ENCODE measurements at regions not wholly inside any gene's neighbourhood (a gene's known extent, or its start where the extent isn't known, plus 50 kb on each side); places are given as distances from the start of the nearest gene placed in this dataset.
A peak's percentile ranks its signal among the peaks of the same experiment; 100 is the strongest.
"Not testable (repeated sequence)": the region's sequence is repeated elsewhere in the genome, so short reads cannot be mapped to it uniquely, and the experiment has no call there.

DNA sequence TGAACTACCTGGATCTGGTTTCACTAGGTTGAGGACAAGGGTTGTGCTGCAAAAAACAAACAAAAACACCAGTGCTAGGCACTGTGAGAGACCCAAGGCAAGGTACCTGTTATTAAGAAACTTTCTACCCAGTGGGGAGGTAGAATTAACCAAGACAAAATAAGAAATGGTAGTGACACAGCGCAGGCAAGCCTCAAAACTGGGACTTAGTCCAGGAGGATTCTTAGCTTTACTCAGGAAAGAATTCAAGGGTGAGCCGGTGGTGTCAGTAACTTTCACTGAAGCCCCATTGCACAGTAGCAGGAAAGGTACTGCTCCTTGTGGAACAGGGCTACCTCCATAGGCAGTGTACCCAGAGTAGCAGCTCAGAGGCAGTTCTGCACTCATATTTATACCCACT lies 131.6 kb downstream of the SCG2 start:
- no peak for DNase-seq

DNA sequence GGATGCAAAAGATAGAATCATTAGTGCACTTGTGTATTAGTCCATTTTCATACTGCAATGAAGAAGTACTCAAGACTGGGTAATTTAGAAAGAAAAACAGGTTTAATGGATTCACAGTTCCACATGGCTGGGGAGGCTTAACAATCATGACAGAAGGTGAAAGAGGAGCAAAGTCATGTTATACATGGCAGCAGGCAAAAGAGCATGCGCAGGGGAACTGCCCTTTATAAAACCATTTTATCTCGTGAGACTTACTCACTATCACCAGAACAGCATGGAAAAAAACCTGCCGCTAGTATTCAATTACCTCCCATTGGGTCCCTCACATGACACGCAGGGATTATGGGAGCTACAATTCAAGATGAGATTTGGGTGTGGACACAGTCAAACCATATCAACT lies 129.4 kb downstream of the SCG2 start:
- no peak for DNase-seq

DNA sequence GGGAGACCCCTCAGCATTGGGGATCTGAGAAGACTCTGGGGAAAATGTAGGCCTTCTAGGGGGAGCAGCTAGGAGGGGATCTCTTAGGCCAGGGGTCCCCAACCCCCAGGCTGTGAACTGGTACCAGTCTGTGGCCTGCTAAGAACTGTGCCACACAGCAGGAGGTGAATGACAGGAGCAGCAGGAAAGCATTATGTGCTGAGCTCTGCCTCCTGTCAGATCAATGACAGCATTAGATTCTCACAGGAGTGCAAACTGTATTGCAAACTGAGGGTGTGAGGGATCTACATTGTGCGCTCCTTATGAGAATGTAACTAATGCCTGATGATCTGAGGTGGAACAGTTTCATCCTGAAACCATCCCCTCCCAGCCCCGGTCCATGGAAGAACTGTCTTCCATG lies 127.3 kb downstream of the SCG2 start:
- DNase-seq = no peak

DNA sequence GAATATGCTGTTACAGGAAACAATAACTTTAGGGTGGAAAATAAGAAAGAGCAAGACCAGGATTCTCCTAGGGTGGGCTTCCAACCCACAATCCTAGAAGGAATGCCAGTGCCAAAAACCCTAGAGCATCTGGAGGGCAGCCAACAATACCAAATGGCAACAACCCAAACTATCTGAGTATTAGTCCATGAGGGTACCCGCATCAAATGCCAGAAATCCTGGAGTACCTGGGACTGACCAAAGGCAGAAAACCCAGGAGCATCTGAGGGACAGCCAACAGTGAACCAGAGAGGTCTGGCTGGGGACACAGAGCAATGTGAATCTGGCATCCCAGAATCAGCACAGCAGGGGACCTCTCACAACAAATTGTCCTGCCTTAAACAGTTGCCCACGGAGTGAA lies 126.3 kb downstream of the SCG2 start:
- no peak for DNase-seq

DNA sequence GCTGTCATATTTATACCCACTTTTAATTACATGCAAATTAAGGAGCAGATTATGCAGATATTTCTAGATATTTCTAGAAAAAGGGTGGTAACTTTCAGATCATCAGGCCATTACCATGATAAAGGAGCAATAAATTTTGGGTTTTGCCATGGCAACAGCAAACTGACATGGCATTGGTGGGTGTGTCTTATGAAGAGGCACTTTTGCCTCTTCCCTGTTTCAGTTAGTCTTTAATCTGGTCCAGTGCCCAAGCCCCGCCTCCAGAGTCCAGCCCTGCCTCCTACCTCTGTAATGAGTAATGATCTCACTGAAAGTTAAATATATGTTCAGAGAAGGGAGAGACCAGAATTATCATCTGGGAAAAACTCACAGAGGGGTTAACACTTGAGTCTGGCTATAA lies 124.8 kb downstream of the SCG2 start:
- DNase-seq = no peak

DNA sequence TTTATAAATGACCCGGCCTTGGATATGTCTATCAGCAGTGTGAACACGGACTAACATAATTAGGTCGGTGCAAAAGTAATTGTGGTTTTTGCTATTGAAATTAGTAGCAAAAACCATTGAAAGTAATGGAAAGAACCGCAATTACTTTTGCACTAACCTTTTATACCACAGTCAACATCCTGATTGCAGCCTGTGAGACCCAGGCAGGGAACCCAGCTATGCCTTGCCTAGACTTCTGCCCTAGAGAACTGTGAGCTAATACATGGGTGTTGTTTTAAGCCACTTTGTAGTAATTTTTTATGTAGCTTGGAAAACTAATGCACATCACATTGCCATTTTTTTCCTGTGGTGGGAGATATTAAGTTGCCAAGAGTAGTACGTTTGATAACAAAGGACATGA lies 120.7 kb downstream of the SCG2 start:
- DNase-seq = no peak

DNA sequence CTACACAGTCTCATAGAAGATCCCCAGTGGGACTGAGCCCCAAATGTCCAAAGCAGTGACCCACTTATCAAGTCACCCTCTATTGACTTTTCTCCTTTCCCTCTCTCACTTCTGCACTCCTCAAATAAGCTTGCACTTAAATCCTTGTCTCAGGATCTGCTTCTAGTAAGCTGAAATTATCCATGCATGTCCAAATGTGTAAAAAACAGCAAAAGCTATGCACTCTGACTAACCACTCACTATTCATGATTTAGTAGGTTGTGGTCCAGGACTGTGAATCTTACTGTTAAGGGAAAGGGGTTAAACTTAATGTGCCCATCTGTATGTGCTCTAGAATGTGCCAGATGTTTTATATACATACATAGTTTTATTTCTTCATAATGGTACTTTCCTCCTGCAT lies 115.4 kb downstream of the SCG2 start:
- DNase-seq = no peak

DNA sequence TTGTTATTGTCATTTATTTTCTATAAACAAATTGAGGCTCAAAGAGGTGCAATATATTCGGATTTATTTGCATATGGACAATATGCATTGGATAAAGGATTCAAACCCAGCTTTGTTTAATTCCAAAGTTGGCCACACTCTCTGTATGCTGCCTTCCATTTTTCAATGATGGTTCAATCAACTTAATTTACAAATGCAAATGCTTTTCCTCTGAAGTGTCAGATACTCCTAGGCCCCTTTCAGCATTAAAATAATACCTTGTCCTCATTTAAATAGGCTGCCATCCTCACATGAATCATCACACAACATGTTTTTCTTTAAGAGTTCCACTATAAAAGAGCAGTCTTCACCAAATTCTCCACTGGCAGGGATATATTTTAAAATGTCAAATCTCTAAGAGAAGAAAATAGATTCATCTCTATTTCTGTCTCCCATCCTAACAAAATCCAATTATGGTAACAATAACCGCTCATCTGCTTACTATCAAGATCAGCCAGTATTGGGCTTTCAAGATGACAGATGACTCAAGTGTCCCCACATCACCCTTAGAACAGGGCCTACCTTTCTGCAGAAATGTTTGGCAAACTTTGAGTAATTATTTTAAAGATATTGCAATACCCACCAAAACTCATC lies 114.8 kb downstream of the SCG2 start:
- DNase-seq = no peak

DNA sequence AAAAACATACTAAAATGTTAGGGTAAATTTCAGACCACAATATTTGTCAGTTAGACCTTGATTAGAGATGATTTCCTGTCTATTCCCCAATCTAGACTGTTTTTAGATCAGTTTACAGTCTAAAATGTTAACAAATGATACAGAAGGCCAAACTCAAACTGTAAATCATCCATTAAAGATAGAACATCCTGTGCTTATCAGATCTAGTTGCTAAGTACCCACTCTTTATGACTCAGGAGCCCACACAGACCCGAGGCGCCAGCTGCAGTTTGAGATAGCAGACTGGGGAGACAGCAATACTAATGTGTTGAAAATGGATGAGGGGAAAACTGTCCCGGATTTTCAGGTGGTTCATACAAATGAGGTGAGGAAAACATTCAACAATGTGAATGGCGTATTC lies 113.3 kb downstream of the SCG2 start:
- DNase-seq = no peak

DNA sequence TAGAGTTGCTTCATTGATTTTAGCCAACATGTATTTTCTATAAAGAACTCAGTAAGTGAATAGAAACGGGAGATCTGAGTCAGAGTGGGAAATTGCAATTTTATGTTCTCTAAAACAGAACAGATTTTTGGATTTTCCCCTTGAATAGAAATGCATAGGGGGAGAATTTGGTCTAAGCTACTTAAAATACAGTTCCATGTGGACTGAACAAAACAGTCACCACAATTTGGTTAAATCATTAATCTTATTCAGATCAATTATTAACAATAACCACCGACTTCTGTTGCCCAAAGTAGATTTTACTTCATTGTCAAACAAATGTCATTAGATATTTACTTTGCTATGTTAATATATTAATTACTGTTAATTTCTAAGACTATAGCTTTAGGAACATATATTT lies 107.7 kb downstream of the SCG2 start:
- no peak for DNase-seq

DNA sequence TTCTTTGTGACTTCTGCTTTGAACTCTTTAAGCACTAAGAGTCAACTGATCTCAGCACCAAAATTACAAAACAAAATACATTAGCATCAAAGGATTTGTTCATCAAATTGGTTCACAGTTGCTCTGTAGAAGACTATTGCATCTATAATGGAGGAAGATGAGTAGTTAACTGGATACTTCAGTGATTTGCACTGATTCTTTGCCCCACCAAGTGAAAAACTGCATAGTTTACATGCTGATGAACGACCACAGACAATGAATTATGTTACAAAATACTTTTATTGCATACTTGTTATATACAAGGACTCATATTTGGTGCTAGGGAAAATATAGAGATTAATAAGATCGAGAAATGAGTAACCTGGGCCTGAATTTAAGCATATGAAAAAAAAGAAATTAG lies 107.2 kb downstream of the SCG2 start:
- peak; percentile 66 for DNase-seq

DNA sequence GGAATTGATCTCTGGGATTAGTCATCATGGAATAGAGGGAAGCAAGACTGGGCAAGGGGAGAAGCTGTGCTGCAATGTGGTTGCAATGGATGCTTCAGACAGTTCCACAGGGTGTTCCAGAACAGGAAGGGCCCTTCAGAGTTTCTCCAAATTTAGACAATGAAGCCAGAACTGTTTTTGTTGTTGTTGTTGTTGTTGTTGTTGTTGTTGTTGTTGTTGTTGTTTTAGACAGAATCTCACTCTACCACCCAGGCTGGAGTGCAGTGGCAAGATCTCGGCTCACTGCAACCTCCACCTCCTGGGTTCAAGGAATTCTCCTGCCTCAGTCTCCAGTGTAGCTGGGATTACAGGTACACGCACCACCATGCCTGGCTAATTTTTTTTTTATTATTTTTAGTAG lies 105.3 kb downstream of the SCG2 start:
- not testable (repeated sequence) for DNase-seq

DNA sequence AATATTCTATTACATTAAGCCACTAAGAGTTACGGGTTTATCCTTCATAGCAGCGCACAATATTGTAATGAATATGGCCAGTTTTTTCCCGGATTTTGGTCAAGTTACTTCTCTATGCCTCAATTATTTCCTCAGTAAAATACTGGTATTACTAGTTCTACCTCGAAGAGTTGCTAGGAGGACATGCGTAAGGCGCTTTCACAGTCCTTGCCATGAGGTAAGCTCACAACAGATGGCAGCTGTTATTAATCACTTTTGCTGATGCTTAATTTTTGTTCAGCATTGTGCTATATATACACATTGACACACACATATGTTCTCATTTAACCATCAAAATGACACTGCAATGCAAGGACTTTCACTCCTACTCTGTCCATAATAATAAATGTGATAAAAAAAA lies 101.5 kb downstream of the SCG2 start:
- DNase-seq = no peak

DNA sequence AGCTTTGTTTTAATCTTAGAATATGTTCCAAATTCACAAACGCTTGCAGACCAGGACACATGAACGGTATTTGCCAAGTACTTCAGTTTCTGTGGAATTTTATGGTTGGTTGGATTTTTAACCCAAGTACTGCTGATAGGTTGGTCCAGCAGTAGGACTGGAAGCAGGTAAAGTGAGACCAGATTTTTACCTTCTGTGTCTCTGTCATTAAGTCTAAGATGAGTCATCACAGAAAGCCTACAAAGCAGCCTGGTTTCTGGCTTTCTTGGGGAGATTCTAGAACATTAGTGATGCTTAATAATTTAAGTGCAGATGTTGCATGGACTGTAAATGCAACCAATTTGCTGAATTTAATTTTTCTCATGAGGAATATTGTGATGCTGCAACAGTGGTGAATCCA lies 100.5 kb downstream of the SCG2 start:
- no peak for DNase-seq

DNA sequence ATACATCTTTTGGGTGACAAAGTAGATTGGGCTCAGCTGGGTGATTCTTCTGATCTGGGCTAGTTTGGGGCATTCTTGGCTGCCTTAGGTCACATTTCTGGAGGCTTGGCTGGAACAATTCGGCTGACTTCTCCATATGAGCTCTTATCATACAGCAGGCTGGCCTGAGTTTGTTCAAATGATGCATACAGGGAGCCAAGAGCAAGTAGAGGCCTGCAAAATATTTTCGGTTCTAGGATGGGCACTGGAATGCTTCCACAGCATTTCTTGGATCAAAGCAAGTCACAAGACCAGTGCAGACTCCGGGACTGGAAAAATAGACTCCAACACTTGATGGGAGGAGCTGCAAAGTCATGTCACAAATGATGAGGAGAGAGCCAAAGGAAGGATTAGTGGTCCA lies 98.4 kb downstream of the SCG2 start:
- no peak for DNase-seq

DNA sequence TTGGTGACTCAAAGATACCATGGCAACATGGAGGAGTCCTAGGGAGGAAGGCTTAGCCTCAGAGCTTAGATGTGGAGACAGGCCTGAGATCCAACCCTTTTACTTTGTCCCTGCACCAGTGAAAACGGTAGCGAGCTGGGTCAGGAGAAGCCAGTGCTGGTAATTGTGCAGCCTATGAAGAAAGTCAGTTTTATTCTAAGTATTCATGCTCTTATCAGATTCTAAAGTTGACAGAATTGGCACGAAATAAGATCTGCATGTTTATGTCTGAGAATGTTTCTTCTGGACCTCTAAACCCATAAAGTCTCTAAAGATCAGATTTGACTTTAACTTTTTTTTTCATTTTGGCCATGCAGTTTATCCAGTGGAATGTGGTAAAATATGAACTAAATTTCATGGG lies 93.8 kb downstream of the SCG2 start:
- no peak for DNase-seq

DNA sequence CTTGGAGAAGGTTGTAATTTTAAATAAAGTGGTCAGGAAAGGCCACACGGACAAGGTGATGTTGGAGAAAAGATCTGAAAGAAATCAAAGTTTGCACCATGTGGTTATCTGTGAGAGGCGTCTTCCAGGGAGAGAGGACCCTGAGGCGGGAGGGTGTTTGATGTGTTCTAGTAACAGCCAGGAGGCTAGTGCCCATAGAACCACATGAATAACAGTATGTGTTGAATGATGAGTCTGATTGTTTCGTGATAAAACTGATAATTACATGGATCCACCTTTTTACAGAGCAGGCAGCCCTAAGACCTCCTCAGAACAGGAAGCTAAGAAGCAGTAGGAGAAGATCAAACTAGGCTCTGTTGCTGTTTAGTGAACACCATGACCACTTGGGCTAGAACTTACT lies 91.4 kb downstream of the SCG2 start:
- DNase-seq = no peak

DNA sequence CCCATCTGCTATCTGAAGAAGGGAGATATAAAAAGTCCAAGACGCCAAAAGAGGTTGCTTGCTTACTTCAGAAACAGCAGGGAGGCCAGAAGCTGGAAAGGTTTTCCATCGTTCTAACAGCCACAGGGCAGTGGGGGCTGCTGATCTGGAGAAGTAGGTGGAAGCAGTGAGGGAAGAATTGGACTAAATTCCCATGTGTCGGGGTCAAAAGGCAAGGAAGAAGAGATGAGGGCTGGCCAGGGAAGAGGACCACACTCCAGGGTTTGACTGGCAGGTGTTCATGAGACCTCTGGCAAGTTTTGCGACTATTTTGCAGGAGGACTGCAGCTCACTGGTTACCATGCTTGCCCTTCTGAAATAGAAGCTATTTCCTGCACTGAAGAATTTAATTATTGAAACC lies 91.0 kb downstream of the SCG2 start:
- DNase-seq = no peak

DNA sequence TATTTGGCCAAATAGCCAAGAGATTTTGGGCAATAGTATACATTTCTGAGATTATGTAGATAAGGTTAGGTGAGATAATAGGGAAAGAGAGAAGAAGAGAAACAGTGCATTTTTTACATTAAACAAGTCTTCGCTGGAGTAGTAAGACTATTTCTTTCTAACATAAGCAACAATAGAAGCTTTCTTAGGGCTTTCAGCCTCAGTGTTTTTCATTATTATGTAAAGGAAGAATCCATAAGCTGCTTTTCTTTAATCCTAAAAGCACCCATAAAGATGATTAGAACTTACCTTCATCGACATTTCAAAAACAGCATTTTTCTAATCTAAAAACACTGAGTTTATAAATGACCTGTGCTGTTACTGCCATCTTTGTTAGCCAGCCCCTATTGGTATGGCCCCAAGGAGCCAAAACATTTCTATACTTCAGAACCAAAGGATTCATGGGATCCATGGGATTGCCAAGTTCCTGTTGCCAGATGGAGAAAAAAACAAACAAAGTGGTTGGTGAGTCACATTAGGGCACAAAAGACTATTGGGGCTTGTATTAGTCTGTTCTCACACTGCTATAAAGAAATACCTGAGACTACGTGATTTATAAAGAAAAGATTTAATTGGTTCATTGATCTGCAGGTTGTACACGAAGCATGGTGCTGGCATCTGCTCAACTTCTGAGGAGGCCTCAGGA lies 88.2 kb downstream of the SCG2 start:
- no peak for DNase-seq

DNA sequence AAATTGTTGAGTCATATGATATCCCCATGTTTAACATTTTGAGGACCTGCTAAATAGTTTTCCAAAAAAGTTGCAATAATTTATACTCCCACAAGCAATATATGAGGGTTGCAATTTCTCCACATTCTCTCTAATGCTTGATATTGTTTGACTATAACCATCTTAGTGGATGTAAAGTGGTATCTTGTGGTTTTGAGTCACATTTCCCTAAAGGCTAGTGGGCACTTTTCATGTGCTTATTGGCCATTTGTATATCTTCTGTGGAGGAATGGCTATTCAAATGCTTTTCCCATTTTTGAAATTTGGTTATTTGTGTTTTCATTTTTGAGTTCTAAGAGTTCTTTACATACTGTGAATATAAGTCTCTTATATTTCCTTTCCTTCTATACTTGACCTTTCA lies 82.7 kb downstream of the SCG2 start:
- no peak for DNase-seq

DNA sequence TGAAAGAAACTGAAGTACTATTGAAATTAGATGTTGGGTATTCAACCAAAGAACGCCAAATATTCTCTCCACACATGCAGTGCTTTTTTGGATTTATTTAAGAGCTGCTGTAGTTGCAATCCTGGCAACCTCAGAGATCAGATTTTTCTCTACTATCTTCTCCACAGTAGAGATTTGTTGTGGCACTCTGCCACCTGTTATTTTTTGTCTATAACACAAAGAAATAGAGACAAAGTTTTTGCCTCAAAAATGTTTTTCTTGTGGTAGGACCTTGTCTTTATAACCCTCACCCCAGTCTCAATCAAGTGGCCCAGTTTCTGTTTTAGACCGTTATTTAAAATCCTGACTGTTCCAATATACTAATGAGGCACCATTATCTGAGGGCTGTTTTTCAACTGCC lies 79.4 kb downstream of the SCG2 start:
- no peak for DNase-seq

DNA sequence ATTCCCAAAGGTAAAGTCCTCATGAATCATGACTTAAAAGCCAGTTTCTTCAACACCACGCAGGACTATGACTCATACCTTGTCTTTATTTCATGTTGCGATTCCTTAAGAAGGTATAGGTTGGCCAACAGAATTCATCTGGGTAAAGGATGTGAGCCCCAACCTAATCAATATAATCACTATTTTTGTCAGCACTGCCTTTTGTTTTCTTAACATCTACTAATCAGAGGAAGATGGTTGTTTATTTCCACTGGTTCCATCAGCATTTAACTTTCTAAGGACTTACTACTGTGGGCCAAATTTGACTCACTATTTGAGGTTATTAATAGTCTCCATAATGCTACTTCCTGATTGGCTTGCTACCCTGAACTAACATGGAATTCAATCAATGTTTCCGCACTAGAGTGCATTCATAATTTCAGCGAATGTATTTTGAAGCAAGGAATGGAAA lies 78.6 kb downstream of the SCG2 start:
- DNase-seq = peak; percentile 38

DNA sequence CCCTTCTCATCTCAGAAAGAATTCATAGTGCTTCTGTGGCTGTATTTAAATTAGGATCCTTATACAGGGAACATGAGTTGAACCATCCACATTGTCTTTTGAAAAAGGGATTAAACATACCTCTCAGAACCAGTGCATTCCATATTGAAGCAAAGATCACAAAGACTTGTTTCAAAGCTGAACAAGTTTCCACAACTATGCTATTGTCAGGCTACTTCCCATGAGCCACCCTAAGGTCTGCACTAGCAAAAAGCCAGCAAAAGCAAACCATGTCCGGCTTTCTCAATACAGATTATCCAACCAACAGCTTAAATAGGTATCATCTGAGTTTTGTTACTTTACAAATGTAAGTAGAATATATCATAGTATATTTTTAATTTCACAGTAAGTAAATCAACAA lies 78.1 kb downstream of the SCG2 start:
- no peak for DNase-seq

DNA sequence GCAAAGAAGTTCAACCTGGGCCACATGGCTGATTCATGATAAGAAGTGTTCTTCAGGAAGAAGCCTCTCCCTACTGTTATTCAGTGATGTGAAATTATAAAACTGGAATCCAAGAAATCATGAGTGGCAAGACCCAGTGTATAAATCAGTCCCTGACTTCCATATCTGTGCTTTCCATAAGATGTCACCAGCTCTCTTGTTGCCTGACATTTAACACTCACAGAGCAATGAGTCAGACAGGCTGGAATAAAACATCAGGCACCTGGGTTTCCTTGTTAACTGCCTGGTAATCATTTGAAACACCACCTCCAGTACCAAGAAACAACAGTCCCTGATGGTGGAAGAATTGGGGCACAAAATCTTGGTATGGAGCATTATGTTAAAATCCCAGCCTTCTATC lies 76.1 kb downstream of the SCG2 start:
- no peak for DNase-seq

DNA sequence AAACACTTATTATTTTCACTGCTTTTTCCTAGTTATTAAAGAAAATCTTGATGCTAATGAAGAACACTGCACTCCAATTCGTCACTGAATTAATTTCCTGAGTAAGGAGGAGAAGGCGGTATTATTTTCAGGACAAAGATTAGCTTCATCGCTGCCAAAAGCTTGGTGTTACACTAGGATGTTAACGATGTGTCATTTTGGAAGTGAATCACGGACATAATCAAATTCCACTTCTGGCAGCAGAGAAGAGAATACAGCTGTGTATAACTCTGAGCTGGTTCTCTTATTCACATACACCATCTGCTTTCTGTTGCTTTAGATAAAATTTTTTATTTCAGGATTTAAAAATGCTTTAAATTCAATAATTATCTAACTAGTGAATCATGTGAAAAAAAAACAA lies 74.1 kb downstream of the SCG2 start:
- peak; percentile 63 for DNase-seq
